H9 (cell line): ENCODE measurements at regions not wholly inside any gene's neighbourhood (a gene's known extent, or its start where the extent isn't known, plus 50 kb on each side); places are given as distances from the start of the nearest gene placed in this dataset.

ENCODE experiments used
- DNase-seq: peaks from one replicate; pipeline ENCODE4 v3.0.0-alpha.2; 2017
- H2AFZ ChIP-seq: one replicate; pipeline ENCODE4 v1.6.1; 2013; ENCODE audit warnings: mild to moderate bottlenecking, low read length, control low read depth, moderate library complexity
- H2AK5ac ChIP-seq: 2 replicates; pipeline ENCODE4 v1.6.1; 2013; ENCODE audit warnings: low read length, control low read depth, mixed read lengths; ENCODE audit not compliant: insufficient read length
- H2BK120ac ChIP-seq: one replicate; pipeline ENCODE4 v1.6.1; 2013; ENCODE audit warnings: low read depth, mild to moderate bottlenecking, low read length, control low read depth, inconsistent platforms; ENCODE audit not compliant: poor library complexity, severe bottlenecking
- H2BK12ac ChIP-seq: 2 replicates; pipeline ENCODE4 v1.6.1; 2013; ENCODE audit warnings: low read length, control low read depth, mixed read lengths, low read depth; ENCODE audit not compliant: insufficient read length
- H2BK15ac ChIP-seq: 2 replicates; pipeline ENCODE4 v1.6.1; 2013; ENCODE audit warnings: low read depth, low read length, control low read depth
- H2BK20ac ChIP-seq: one replicate; pipeline ENCODE4 v1.6.1; 2013; ENCODE audit warnings: low read depth, mild to moderate bottlenecking, low read length, control low read depth, inconsistent platforms; ENCODE audit not compliant: poor library complexity, severe bottlenecking
- H2BK5ac ChIP-seq: 2 replicates; pipeline ENCODE4 v1.6.1; 2013; ENCODE audit warnings: low read length, control low read depth, mixed read lengths; ENCODE audit not compliant: insufficient read length
- H3K14ac ChIP-seq: 2 replicates; pipeline ENCODE4 v1.6.1; 2013; ENCODE audit warnings: low read length, control low read depth; ENCODE audit not compliant: insufficient read depth
- H3K18ac ChIP-seq: 2 replicates; pipeline ENCODE4 v1.6.1; 2013; ENCODE audit warnings: low read depth, mild to moderate bottlenecking, mixed read lengths, low read length, control low read depth; ENCODE audit not compliant: insufficient read length
- H3K23ac ChIP-seq: 2 replicates; pipeline ENCODE4 v1.6.1; 2013; ENCODE audit warnings: low read length, control low read depth, mixed read lengths, low read depth; ENCODE audit not compliant: insufficient read length
- H3K23me2 ChIP-seq: 2 replicates; pipeline ENCODE4 v1.6.1; 2013; ENCODE audit warnings: low read depth, mild to moderate bottlenecking, mixed read lengths, low read length, control low read depth; ENCODE audit not compliant: insufficient read length, poor library complexity, severe bottlenecking
- H3K27ac ChIP-seq: 2 replicates; pipeline ENCODE4 v1.5.1; 2013; ENCODE audit warnings: low read length, control low read depth, mixed read lengths, low read depth; ENCODE audit not compliant: insufficient read length
- H3K27me3 ChIP-seq: 2 replicates; pipeline ENCODE4 v1.6.1; 2013; ENCODE audit warnings: low read length, control low read depth, inconsistent platforms; ENCODE audit not compliant: insufficient read depth
- H3K4ac ChIP-seq: 2 replicates; pipeline ENCODE4 v1.6.1; 2013; ENCODE audit warnings: low read depth, mild to moderate bottlenecking, control low read depth, inconsistent platforms, low read length, moderate library complexity
- H3K4me1 ChIP-seq: 2 replicates; pipeline ENCODE4 v1.6.1; 2013; ENCODE audit warnings: low read length, control low read depth, inconsistent platforms; ENCODE audit not compliant: insufficient read depth
- H3K4me2 ChIP-seq: 2 replicates; pipeline ENCODE4 v1.6.1; 2013; ENCODE audit warnings: low read length, control low read depth, mixed read lengths; ENCODE audit not compliant: insufficient read length, insufficient read depth
- H3K56ac ChIP-seq: 2 replicates; pipeline ENCODE4 v1.6.1; 2013; ENCODE audit warnings: low read depth, mild to moderate bottlenecking, mixed read lengths, low read length, control low read depth; ENCODE audit not compliant: insufficient read length
- H3K79me1 ChIP-seq: 2 replicates; pipeline ENCODE4 v1.6.1; 2013; ENCODE audit warnings: low read depth, mild to moderate bottlenecking, moderate library complexity, low read length, control low read depth, inconsistent platforms; ENCODE audit not compliant: insufficient read depth, poor library complexity, severe bottlenecking
- H3K79me2 ChIP-seq: 2 replicates; pipeline ENCODE4 v1.6.1; 2013; ENCODE audit warnings: low read length, control low read depth, inconsistent platforms; ENCODE audit not compliant: insufficient read depth
- H3K9ac ChIP-seq: 2 replicates; pipeline ENCODE4 v1.6.1; 2013; ENCODE audit warnings: low read length, control low read depth, mixed read lengths; ENCODE audit not compliant: insufficient read length; ENCODE audit errors: extremely low read depth
- H3K9me3 ChIP-seq: one replicate; pipeline ENCODE4 v1.6.1; 2013; ENCODE audit warnings: low read depth, low read length, inconsistent platforms; ENCODE audit not compliant: control insufficient read depth
- H3T11ph ChIP-seq: one replicate; pipeline ENCODE4 v1.6.1; 2013; ENCODE audit warnings: mild to moderate bottlenecking, low read length, control low read depth, inconsistent platforms
- H4K20me1 ChIP-seq: one replicate; pipeline ENCODE4 v1.6.1; 2013; ENCODE audit not compliant: control insufficient read depth, insufficient read length, insufficient read depth
- H4K5ac ChIP-seq: 2 replicates; pipeline ENCODE4 v1.6.1; 2013; ENCODE audit warnings: low read depth, mild to moderate bottlenecking, mixed read lengths, low read length, control low read depth; ENCODE audit not compliant: insufficient read length
- H4K8ac ChIP-seq: replicated peaks from 2 replicates; pipeline ENCODE4 v1.6.1; 2013; ENCODE audit warnings: low read length, control low read depth, mixed read lengths, low read depth; ENCODE audit not compliant: insufficient read length
- H4K91ac ChIP-seq: 2 replicates; pipeline ENCODE4 v1.6.1; 2013; ENCODE audit warnings: low read depth, mild to moderate bottlenecking, moderate library complexity, mixed read lengths, low read length, control low read depth; ENCODE audit not compliant: insufficient read length
- H3K27ac Mint-ChIP-seq, 3 experiments: 2 replicates in 2 of 3; 3 replicates in 1 of 3; pipeline ENCODE4 v1.8.0; 2020 to 2021; ENCODE audit warnings: mixed read lengths in 3 of 3, mild to moderate bottlenecking in 1 of 3, moderate library complexity in 1 of 3
- H3K27me3 Mint-ChIP-seq: 2 replicates; pipeline ENCODE4 v1.8.0; 2021; ENCODE audit warnings: low read depth, mild to moderate bottlenecking, moderate library complexity, mixed read lengths
- H3K36me3 Mint-ChIP-seq, 3 experiments: 2 replicates in 2 of 3; 3 replicates in 1 of 3; pipeline ENCODE4 v1.8.0; 2020 to 2021; ENCODE audit warnings: low read depth in 3 of 3, mixed read lengths in 3 of 3; ENCODE audit not compliant: insufficient read depth in 1 of 3
- H3K4me1 Mint-ChIP-seq, 2 experiments: 2 replicates each; pipeline ENCODE4 v1.8.0; 2020; ENCODE audit warnings: mixed read lengths in 2 of 2
- H3K4me3 Mint-ChIP-seq, 2 experiments: 2 replicates in 1 of 2; 3 replicates in 1 of 2; pipeline ENCODE4 v1.8.0; 2020 to 2021; ENCODE audit warnings: mild to moderate bottlenecking in 2 of 2, mixed read lengths in 2 of 2, moderate library complexity in 1 of 2
- H3K9me3 Mint-ChIP-seq, 2 experiments: 2 replicates in 1 of 2; 3 replicates in 1 of 2; pipeline ENCODE4 v1.8.0; 2020; ENCODE audit warnings: mild to moderate bottlenecking in 2 of 2, mixed read lengths in 2 of 2, moderate library complexity in 1 of 2
- WGBS: extraction: QIAGEN DNeasy Blood & Tissue Kit; methylation state at CpG from one replicate; pipeline ENCODE4 v1.1.7; 2013; ENCODE audit warnings: missing lambda C conversion rate, low lambda C conversion rate, mixed read lengths; ENCODE audit not compliant: insufficient read length; ENCODE audit errors: extremely low coverage; 5-methylcytosine and 5-hydroxymethylcytosine counted together
- TF ChIP-seq, protein P1 (sequence below): fragments of 200-600 bp; sonication (generic); conservative IDR thresholded peaks from 3 replicates; pipeline ENCODE4 v1.8.0; 2021; ENCODE audit warnings: antibody characterized with exemption, mild to moderate bottlenecking

DNA sequence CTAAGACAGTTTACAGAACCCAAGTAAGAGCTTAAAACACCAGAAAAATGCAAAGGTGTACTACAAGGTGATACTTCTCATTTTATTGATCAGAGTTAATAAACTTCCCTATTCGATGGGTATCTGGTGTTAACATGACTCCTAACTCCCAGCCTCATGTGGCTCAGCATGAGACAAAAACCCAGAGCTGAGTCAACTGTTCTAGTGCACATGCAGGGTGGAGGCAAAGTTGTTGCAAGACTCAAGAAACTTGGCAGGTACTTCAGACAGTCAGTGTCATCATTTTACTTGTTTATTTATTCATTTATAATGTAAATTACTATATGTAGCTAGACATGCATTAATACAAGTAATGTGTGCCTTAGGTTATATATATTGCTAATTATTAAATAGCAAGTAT is 216.6 kb upstream of the DSEL start:
- H3K23ac ChIP-seq = no peak overlapping the region
- TF ChIP-seq, protein P1, sequence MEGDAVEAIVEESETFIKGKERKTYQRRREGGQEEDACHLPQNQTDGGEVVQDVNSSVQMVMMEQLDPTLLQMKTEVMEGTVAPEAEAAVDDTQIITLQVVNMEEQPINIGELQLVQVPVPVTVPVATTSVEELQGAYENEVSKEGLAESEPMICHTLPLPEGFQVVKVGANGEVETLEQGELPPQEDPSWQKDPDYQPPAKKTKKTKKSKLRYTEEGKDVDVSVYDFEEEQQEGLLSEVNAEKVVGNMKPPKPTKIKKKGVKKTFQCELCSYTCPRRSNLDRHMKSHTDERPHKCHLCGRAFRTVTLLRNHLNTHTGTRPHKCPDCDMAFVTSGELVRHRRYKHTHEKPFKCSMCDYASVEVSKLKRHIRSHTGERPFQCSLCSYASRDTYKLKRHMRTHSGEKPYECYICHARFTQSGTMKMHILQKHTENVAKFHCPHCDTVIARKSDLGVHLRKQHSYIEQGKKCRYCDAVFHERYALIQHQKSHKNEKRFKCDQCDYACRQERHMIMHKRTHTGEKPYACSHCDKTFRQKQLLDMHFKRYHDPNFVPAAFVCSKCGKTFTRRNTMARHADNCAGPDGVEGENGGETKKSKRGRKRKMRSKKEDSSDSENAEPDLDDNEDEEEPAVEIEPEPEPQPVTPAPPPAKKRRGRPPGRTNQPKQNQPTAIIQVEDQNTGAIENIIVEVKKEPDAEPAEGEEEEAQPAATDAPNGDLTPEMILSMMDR = no peak
- no peaks in the 10 kb centered on the region for H3K27me3 ChIP-seq
- H2BK12ac ChIP-seq = no peak overlapping the region
- Mint-ChIP-seq H3K27me3 (no peaks in the 10 kb centered on the region), H3K9me3 (no peaks in the 10 kb centered on the region; a peak in 1 of 5 replicates), H3K27ac (no peak overlapping the region), H3K4me1 (peaks cover 0 to 3% of the 10 kb centered on the region in 2 experiments; a peak in 1 of 4 replicates), H3K36me3 (no peaks in the 10 kb centered on the region), H3K4me3 (no peak overlapping the region)
- no peaks in the 10 kb centered on the region for H3K23me2 ChIP-seq
- H3K14ac ChIP-seq = no peak overlapping the region
- no peak overlapping the region for H3K9ac ChIP-seq
- no peaks in the 10 kb centered on the region for H3K79me1 ChIP-seq
- no peak overlapping the region for H3K27ac ChIP-seq
- no peaks in the 10 kb centered on the region for H4K20me1 ChIP-seq
- H2AFZ ChIP-seq = no peak overlapping the region
- no peak overlapping the region for H2AK5ac ChIP-seq
- H2BK20ac ChIP-seq = no peak overlapping the region
- H3K4ac ChIP-seq = no peak overlapping the region
- no peak overlapping the region for H2BK120ac ChIP-seq
- no peak overlapping the region for H2BK15ac ChIP-seq
- no peaks in the 10 kb centered on the region for H3K79me2 ChIP-seq
- no peak overlapping the region for H2BK5ac ChIP-seq
- WGBS = no CpG with 5 or more reads among the region's 1 CpG
- no peak overlapping the region for H3K18ac ChIP-seq
- H3K4me1 ChIP-seq = no peaks in the 10 kb centered on the region
- no peak overlapping the region for H4K8ac ChIP-seq
- H3K9me3 ChIP-seq = no peaks in the 10 kb centered on the region
- no peak for DNase-seq
- no peak overlapping the region for H4K91ac ChIP-seq
- no peak overlapping the region for H3K4me2 ChIP-seq
- H4K5ac ChIP-seq = no peak overlapping the region
- H3T11ph ChIP-seq = no peak overlapping the region
- H3K56ac ChIP-seq = no peak overlapping the region
